K562 (cell line): ENCODE measurements at regions not wholly inside any gene's neighbourhood (a gene's known extent, or its start where the extent isn't known, plus 50 kb on each side); places are given as distances from the start of the nearest gene placed in this dataset.

ENCODE experiments used
- ATAC-seq: fragments of 200-7000 bp; cut with Tn5 transposase; 3 replicates; pipeline ENCODE4 v1.9.1; 2020; ENCODE audit warnings: moderate library complexity
- BruUV-seq: library from RNA; stranded (reverse); fragments of 400-500 nt; replicated peaks from 2 replicates; lab custom pipeline; 2021; lab: Mats Ljungman, UMichigan
- CTCF ChIA-PET: fragments of 300-600 bp; formaldehyde crosslinking; extraction: SDS; loops from one replicate; lab custom pipeline; 2021; ENCODE audit warnings: low intra/inter-chr PET ratio; lab: Yijun Ruan, JAX
- POLR2A ChIA-PET: fragments of 300-600, 350-650 bp; sonication (Branson Sonifier 250); formaldehyde crosslinking; extraction: SDS; loops from one replicate; lab custom pipeline; 2021; ENCODE audit warnings: antibody characterized with exemption, inconsistent platforms; lab: Yijun Ruan, JAX
- DNase-seq, 4 experiments: peaks; one replicate each; pipeline versions ENCODE4 v3.0.0 to v3.0.0-alpha.2; 2011 to 2018; ENCODE audit warnings: low spot score in 3 of 4, mixed read lengths in 3 of 4; ENCODE audit errors: extremely low read depth in 1 of 4
- FAIRE-seq: peaks from 2 replicates; lab custom pipeline; 2011; peaks lifted over from hg19 to GRCh38; lab: Jason Lieb, UNC
- H2AFZ ChIP-seq: 2 replicates; pipeline ENCODE4 v1.6.0; 2011; ENCODE audit warnings: low read depth, low read length, control low read depth, inconsistent platforms
- H3K27ac ChIP-seq: fragments of 200-600 bp; 3 replicates; pipeline ENCODE4 v1.8.0; 2011; ENCODE audit warnings: low read depth, mild to moderate bottlenecking, control low read depth, inconsistent platforms, low read length, moderate library complexity, mixed read lengths; ENCODE audit errors: extremely low read depth
- H3K27me3 ChIP-seq, 2 experiments: fragments of 300-600 bp in 1 of 2; 2 replicates in 1 of 2; 3 replicates in 1 of 2; pipeline versions ENCODE4 v1.6.0 to v1.8.0; 2011; ENCODE audit warnings: inconsistent platforms in 2 of 2, low read length in 2 of 2, mild to moderate bottlenecking in 1 of 2, mixed read lengths in 1 of 2, moderate library complexity in 1 of 2; ENCODE audit not compliant: control insufficient read depth in 2 of 2, insufficient read depth in 2 of 2
- H3K36me3 ChIP-seq: fragments of 300-600 bp; 3 replicates; pipeline ENCODE4 v1.8.0; 2011; ENCODE audit warnings: mild to moderate bottlenecking, low read length, inconsistent platforms; ENCODE audit not compliant: control insufficient read depth, insufficient read depth
- H3K4me1 ChIP-seq, 2 experiments: fragments of 200-600 bp in 1 of 2; replicated peaks in 1 of 2; 2 replicates in 1 of 2; 3 replicates in 1 of 2; pipeline versions ENCODE4 v1.5.1 to v1.8.0; 2011; ENCODE audit warnings: inconsistent platforms in 2 of 2, low read length in 2 of 2, mild to moderate bottlenecking in 1 of 2, mixed read lengths in 1 of 2, moderate library complexity in 1 of 2; ENCODE audit not compliant: control insufficient read depth in 2 of 2, insufficient read depth in 2 of 2
- H3K4me2 ChIP-seq: 2 replicates; pipeline ENCODE4 v1.6.1; 2011; ENCODE audit warnings: low read length, control low read depth, inconsistent platforms, mixed read lengths; ENCODE audit not compliant: insufficient read depth
- H3K4me3 ChIP-seq: fragments of 200-600 bp; sonication (generic), shearing (Covaris generic); 2 replicates; pipeline ENCODE4 v1.5.1; 2016; ENCODE audit warnings: control low read depth, inconsistent platforms
- H3K79me2 ChIP-seq: fragments of 200-600 bp; 3 replicates; pipeline ENCODE4 v1.8.0; 2011; ENCODE audit warnings: low read length, inconsistent platforms; ENCODE audit not compliant: control insufficient read depth, insufficient read depth
- H3K9ac ChIP-seq, 2 experiments: 2 replicates each; pipeline versions ENCODE4 v1.6.0 to v1.6.1; 2011; ENCODE audit warnings: low read depth in 2 of 2, low read length in 2 of 2, control low read depth in 1 of 2, inconsistent platforms in 1 of 2, mild to moderate bottlenecking in 1 of 2, mixed read lengths in 1 of 2; ENCODE audit not compliant: insufficient read depth in 1 of 2
- H3K9me1 ChIP-seq: one replicate; pipeline ENCODE4 v1.6.0; 2011; ENCODE audit warnings: inconsistent platforms, mild to moderate bottlenecking, low read length, moderate library complexity; ENCODE audit not compliant: control insufficient read depth, insufficient read depth
- H3K9me3 ChIP-seq: replicated peaks from 2 replicates; pipeline ENCODE4 v1.5.1; 2011; ENCODE audit warnings: low read depth, low read length, inconsistent platforms; ENCODE audit not compliant: control insufficient read depth, insufficient read depth
- H4K20me1 ChIP-seq: replicated peaks from 2 replicates; pipeline ENCODE4 v1.6.1; 2011; ENCODE audit warnings: low read length, inconsistent platforms, mixed read lengths; ENCODE audit not compliant: control insufficient read depth, insufficient read depth
- ATF1 ChIP-seq, 2 experiments: fragments of 450-650 bp in 1 of 2; IDR thresholded peaks; 2 replicates each; pipeline ENCODE4 v1.6.1; 2016; ENCODE audit warnings: missing compliant biosample characterization in 1 of 2, missing genetic modification characterization in 1 of 2
- C11orf30 ChIP-seq: fragments of 450-650 bp; IDR thresholded peaks from 2 replicates; pipeline ENCODE4 v1.6.1; 2016; ENCODE audit warnings: low read depth, mild to moderate bottlenecking
- ELF2 ChIP-seq: fragments of 250-450 bp; sonication (Bioruptor Pico); IDR thresholded peaks from 2 replicates; pipeline ENCODE4 v1.5.0; 2021; ENCODE audit warnings: mild to moderate bottlenecking
- NFE2 ChIP-seq: IDR thresholded peaks from 2 replicates; pipeline ENCODE4 v1.6.1; 2014; ENCODE audit warnings: antibody characterized with exemption, low read depth
- SMARCA5 ChIP-seq: fragments of 450-650 bp; IDR thresholded peaks from 2 replicates; pipeline ENCODE4 v1.6.1; 2016
- ZNF644 ChIP-seq: fragments of 200-800 bp; sonication (Bioruptor generic); IDR thresholded peaks from 2 replicates; pipeline ENCODE4 v1.6.1; 2016; ENCODE audit warnings: low read depth, missing genetic modification characterization, missing compliant biosample characterization
- ZNF785 ChIP-seq: fragments of 250-450 bp; sonication (Bioruptor Pico); IDR thresholded peaks from 2 replicates; pipeline ENCODE4 v1.4.0; 2020; ENCODE audit warnings: mild to moderate bottlenecking
- in situ Hi-C: fragments of 300-500 bp; cut with MboI; formaldehyde crosslinking; loops from 4 replicates; pipeline ENCODE4 v1.15.0; 2018; ENCODE audit warnings: inconsistent platforms, mixed read lengths
- intact Hi-C: fragments of 100-400 bp; cut with micrococcal nuclease; formaldehyde crosslinking; loops from 2 replicates; pipeline ENCODE4 v1.14.2; 2022
- TF ChIP-seq, protein P1 (sequence below), 3 experiments: fragments of 200-800 bp in 1 of 3; sonication (Bioruptor generic) in 1 of 3; sonication (generic) in 1 of 3; formaldehyde crosslinking in 1 of 3; IDR thresholded peaks; 2 replicates each; pipeline versions ENCODE4 v1.6.1 to v1.8.0; 2016 to 2022; ENCODE audit warnings: mild to moderate bottlenecking in 2 of 3, missing compliant biosample characterization in 2 of 3, missing genetic modification characterization in 2 of 3, missing genetic modification reagents in 1 of 3

DNA sequence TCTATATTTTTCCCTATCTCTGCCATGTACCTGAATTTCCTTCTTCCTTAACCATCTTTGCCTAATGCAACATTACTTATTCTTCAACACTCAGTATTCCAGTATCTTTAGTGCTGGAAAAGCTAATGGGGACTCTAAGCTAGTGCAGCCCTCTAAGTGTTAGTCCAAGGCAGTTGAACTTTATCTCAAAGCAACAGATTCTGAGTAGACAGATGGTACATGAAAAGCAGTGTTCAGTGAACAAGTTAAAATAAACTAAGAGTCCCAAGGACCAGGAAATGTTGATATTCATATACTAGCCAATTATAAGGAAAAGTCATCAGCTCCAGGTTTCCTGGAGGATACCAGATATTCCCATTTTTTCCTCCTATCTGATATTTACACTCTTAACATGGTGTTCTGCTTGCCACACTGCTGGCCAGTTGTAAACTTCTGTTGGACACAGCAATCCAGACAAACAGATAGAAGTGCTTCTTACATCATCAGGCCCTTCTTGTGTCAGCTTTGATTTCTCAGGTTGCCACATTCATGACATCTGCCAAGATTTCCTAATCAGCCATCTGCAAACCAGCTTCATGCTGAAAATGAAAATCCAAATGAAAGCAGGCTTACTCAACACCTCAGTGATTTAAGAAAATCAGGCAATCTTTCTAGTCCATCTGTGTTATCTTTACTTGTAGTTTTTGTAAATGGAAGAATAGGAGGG, 255.9 kb upstream of the POU2AF2 start:
- intact Hi-C loops, result no loop called here
- TF ChIP-seq ATF1 (CRISPR knock-in tag; IDR thresholded peaks at IDR 0.05), result no peak
- no peak for TF ChIP-seq ATF1 (tag; IDR thresholded peaks at IDR 0.05)
- TF ChIP-seq, protein P1, sequence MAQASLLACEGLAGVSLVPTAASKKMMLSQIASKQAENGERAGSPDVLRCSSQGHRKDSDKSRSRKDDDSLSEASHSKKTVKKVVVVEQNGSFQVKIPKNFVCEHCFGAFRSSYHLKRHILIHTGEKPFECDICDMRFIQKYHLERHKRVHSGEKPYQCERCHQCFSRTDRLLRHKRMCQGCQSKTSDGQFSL (CRISPR knock-in tag; IDR thresholded peaks at IDR 0.05), result no peak
- TF ChIP-seq, protein P1 (tag; IDR thresholded peaks at IDR 0.05), result no peak
- TF ChIP-seq SMARCA5, result no peak
- no peak for TF ChIP-seq ELF2
- TF ChIP-seq ZNF785 (CRISPR knock-in tag), result no peak
- TF ChIP-seq NFE2, result no peak
- no peak for TF ChIP-seq ZNF644 (tag)
- no peak for TF ChIP-seq C11orf30
- in situ Hi-C loops, result no loop called here
- Histone ChIP-seq H3K36me3 (no peaks in the 10 kb centered on the region), H3K9me3 (no peaks in the 10 kb centered on the region), H3K27ac (no peak overlapping the region), H3K4me1 (no peaks in the 10 kb centered on the region), H3K79me2 (no peaks in the 10 kb centered on the region), H3K4me3 (no peak overlapping the region), H3K9me1 (no peaks in the 10 kb centered on the region), H3K9ac (no peak overlapping the region), H3K4me2 (no peak overlapping the region), H4K20me1 (no peaks in the 10 kb centered on the region), H2AFZ (no peak overlapping the region), H3K27me3 (no peaks in the 10 kb centered on the region)
- DNase-seq (no peak), FAIRE-seq (no peak), ATAC-seq (no peak)
- ChIA-PET CTCF (no interaction called here), POLR2A (no interaction called here)
- no TSS peak for BruUV-seq
